ENCODE measurements at regions not wholly inside any gene's neighbourhood (a gene's known extent, or its start where the extent isn't known, plus 50 kb on each side); places are given as distances from the start of the nearest gene placed in this dataset.

DNA sequence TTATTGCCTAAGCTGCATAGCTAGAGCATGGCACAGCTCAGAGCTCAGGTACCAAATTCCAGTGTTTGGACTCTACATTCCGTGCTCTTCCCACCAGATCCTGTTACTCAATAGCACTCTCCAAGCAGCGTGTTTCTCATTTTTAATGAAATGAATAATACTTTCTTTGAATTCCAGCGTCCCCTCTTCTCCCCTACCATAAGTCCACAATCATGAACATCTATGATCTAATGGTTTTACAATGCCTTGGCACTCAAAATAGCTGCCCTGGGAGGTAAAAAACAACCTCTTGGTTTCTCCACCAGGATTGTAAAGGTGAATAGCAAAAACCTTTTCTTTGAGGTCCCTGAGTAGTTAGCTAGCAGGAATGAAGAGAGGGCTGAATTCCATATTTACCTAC is 480.0 kb upstream of the PKN2 start:
- in situ Hi-C loops (cut with HindIII; ENCODE audit: low pct_unique_long_range_greater_than_20kb, low sequenced_read_pairs), result no loop called here
- no peak for DNase-seq (ENCODE audit: low read depth in 1 of 2, low spot score in 1 of 2)
- no peak for TF ChIP-seq JUND (IDR thresholded peaks at IDR 0.05; ENCODE audit: low read depth)

- in situ Hi-C loops (cut with HindIII; ENCODE audit: low pct_unique_long_range_greater_than_20kb, low sequenced_read_pairs), result no loop called here
- no peak for TF ChIP-seq JUND (IDR thresholded peaks at IDR 0.05; ENCODE audit: low read depth)
- DNase-seq (ENCODE audit: low read depth in 1 of 2, low spot score in 1 of 2), result no peak
Observed at GRCh38 chr1:88204612-88205167, 479.4 kb upstream of the PKN2 start.

DNA sequence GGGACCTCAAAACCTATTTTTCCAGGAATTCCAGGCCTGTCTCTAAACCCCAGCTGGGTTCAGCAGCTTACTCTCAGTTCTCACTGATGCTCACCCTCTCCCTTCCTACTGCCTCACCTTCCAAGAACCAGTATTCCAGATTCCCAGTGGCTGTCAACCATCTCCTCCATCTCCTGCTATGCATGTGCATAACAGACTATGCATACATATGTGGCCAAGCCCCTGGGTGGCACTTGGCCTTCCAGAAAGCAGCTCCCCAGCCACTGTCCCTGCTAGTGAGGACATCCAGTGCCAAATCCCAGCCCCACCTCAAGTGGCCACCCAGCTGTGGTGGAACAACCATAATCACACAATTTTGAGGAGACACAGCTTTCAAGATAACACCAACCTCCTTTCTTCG is 475.7 kb upstream of the PKN2 start:
- in situ Hi-C loops (cut with HindIII; ENCODE audit: low pct_unique_long_range_greater_than_20kb, low sequenced_read_pairs), result no loop called here
- TF ChIP-seq JUND (IDR thresholded peaks at IDR 0.05; ENCODE audit: low read depth), result no peak
- no peak for DNase-seq (ENCODE audit: low read depth in 1 of 2, low spot score in 1 of 2)

DNA sequence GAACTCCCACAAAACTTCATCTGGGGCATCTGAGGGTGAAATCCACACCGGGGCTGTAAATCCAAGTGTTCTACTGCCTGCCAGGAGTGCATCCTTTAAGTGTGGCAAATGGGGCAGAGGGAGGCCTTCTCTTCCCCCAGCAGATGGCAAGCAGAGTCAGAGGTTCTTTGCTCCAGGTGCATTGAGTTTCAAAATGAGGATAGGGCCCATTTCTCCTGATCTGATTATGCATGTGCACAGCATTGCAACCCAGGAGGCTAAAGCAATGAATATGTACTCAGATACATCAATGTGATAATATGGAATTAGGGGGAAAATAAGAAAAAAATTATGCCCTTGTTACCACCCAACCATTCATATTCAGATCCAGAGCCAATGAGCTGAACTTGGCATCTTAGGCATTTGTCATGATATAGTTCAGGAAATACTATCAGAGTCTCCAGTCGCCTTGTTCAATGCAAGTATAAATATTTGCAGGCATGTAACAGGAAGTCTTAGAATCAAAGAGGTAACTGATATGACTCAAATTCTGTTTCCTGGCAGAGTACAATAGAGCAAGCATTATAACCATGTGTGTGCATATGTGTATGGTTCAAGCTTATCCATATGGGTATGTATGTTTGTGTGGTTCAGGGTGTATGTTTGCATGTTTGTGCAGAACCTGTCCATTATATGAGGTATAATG is 473.8 kb upstream of the PKN2 start:
- TF ChIP-seq JUND (IDR thresholded peaks at IDR 0.05; ENCODE audit: low read depth), result no peak
- DNase-seq (ENCODE audit: low read depth in 1 of 2, low spot score in 1 of 2), result no peak
- in situ Hi-C loops (cut with HindIII; ENCODE audit: low pct_unique_long_range_greater_than_20kb, low sequenced_read_pairs), result no loop called here

DNA sequence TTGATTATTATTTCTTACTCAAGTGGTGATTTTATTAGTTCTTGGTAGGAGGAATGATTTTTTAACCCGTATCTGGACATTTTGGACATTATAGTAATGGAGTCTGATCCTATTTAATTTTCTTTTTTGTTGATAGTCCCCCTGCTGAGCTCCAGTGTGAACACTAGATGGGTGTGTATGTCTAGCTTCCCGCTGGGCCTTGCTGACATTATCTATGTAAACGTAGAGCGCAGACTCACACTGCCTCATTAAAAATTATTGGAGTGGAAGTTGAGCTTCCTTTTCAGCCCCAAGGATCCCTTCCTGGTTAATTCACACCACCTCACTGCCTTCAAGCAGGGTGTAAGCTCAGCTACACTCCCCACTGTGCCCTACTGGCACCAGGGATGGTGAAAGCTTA is 467.6 kb upstream of the PKN2 start:
- no peak for DNase-seq (ENCODE audit: low read depth in 1 of 2, low spot score in 1 of 2)
- no peak for TF ChIP-seq JUND (IDR thresholded peaks at IDR 0.05; ENCODE audit: low read depth)
- in situ Hi-C loops (cut with HindIII; ENCODE audit: low pct_unique_long_range_greater_than_20kb, low sequenced_read_pairs), result no loop called here

DNA sequence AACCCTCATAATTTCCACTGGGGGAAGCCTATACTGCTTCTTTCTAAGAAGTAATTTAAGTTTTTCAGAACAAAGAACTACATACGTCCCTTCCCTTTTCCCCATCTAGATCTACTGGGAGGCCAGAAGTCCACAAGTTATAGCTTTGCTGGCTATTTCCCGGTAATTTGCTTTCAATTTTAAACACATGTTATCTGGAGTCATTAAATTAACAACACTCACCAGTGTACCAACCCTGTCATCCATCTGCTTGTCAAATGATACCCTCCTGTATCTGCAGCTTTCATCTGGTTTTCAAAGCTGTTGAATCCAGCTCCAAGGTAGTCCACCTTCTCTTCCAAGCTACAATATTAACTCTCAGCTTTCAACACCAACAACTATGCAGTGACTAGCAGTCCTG is 466.7 kb upstream of the PKN2 start:
- no peak for TF ChIP-seq JUND (IDR thresholded peaks at IDR 0.05; ENCODE audit: low read depth)
- in situ Hi-C loops (cut with HindIII; ENCODE audit: low pct_unique_long_range_greater_than_20kb, low sequenced_read_pairs), result no loop called here
- no peak for DNase-seq (ENCODE audit: low read depth in 1 of 2, low spot score in 1 of 2)

DNA sequence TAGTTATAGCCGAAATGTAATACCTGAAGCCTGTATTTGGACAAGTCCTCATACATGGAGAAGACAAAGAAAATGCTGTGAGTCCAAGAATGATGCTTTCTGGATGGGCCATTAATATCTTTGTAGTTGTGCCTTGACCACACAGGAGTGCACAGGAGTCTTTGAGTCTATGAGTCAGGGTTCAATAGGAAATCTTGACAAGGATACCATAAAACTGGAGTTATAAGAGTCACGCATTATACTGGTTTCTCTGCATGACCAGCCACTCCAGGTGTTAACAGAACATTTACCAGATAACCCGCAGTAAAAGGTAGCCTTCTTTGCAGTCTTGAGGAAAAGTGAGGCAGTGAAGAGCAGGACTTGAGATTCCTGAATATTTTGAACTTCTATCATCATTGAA is 464.6 kb upstream of the PKN2 start:
- DNase-seq (ENCODE audit: low read depth in 1 of 2, low spot score in 1 of 2), result no peak
- no peak for TF ChIP-seq JUND (IDR thresholded peaks at IDR 0.05; ENCODE audit: low read depth)
- in situ Hi-C loops (cut with HindIII; ENCODE audit: low pct_unique_long_range_greater_than_20kb, low sequenced_read_pairs), result no loop called here

DNA sequence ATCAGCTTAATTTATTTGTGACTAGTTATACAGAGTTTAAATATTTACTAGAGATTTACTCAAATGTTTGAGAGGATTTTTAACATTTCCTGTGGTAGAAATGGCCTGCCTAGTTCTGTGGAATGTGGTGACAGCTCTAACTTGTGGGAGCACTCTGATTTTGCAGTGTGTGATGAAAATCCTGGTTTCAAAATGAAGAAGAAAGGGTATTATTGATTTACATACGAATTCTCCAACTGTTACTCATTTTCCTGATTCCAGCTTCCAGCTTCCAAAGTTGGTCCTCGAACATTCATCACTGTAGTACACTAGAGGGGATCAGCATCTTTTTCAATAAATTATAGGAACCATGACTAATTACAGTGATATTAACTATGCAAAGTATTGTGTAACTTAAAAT is 462.7 kb upstream of the PKN2 start:
- DNase-seq (ENCODE audit: low read depth in 1 of 2, low spot score in 1 of 2), result no peak
- in situ Hi-C loops (cut with HindIII; ENCODE audit: low pct_unique_long_range_greater_than_20kb, low sequenced_read_pairs), result no loop called here
- TF ChIP-seq JUND (IDR thresholded peaks at IDR 0.05; ENCODE audit: low read depth), result no peak

GRCh38 chr1:88224906-88225305 is 459.2 kb upstream of the PKN2 start:
- in situ Hi-C loops (cut with HindIII; ENCODE audit: low pct_unique_long_range_greater_than_20kb, low sequenced_read_pairs), result no loop called here
- DNase-seq (ENCODE audit: low read depth in 1 of 2, low spot score in 1 of 2), result no peak
- TF ChIP-seq JUND (IDR thresholded peaks at IDR 0.05; ENCODE audit: low read depth), result no peak

GRCh38 chr1:88228114-88228513 is 456.0 kb upstream of the PKN2 start:
- no peak for TF ChIP-seq JUND (IDR thresholded peaks at IDR 0.05; ENCODE audit: low read depth)
- in situ Hi-C loops (cut with HindIII; ENCODE audit: low pct_unique_long_range_greater_than_20kb, low sequenced_read_pairs), result no loop called here
- DNase-seq (ENCODE audit: low read depth in 1 of 2, low spot score in 1 of 2), result peak in 1 of 2 experiments; percentile 4

- in situ Hi-C loops (cut with HindIII; ENCODE audit: low pct_unique_long_range_greater_than_20kb, low sequenced_read_pairs), result no loop called here
Observed at GRCh38 chr1:88230126-88230525, 453.9 kb upstream of the PKN2 start.

DNA sequence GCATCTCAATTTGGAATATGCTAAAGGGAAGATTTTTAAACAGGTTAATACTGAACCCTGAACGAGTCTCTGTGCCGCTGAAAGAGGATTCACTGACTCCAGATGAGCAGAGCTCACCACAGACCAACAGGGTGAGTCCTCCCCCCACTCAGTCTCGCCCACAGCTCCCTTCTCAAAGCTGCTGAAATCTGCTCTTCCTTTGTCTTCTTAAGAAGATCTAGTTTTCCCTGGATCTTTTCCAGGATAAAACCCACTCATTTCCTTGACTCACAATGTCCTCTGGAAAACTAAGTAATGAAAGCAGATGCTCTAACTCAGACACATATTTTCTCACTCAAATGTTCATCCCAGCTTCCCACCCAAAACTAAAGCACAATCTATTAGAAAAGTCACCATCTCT is 447.0 kb upstream of the PKN2 start:
- no peak for TF ChIP-seq JUND (IDR thresholded peaks at IDR 0.05; ENCODE audit: low read depth)
- in situ Hi-C loops (cut with HindIII; ENCODE audit: low pct_unique_long_range_greater_than_20kb, low sequenced_read_pairs), result no loop called here
- DNase-seq (ENCODE audit: low read depth in 1 of 2, low spot score in 1 of 2), result no peak

More at GRCh38 chr1:88230126-88230525, 453.9 kb upstream of the PKN2 start:
- no peak for TF ChIP-seq JUND (IDR thresholded peaks at IDR 0.05; ENCODE audit: low read depth)
- DNase-seq (ENCODE audit: low read depth in 1 of 2, low spot score in 1 of 2), result no peak

- in situ Hi-C loops (cut with HindIII; ENCODE audit: low pct_unique_long_range_greater_than_20kb, low sequenced_read_pairs), result no loop called here
- TF ChIP-seq JUND (IDR thresholded peaks at IDR 0.05; ENCODE audit: low read depth), result no peak
- DNase-seq (ENCODE audit: low read depth in 1 of 2, low spot score in 1 of 2), result no peak
Observed at GRCh38 chr1:88239205-88239604, 444.9 kb upstream of the PKN2 start.

GRCh38 chr1:88247666-88248065 is 436.4 kb upstream of the PKN2 start:
- in situ Hi-C loops (cut with HindIII; ENCODE audit: low pct_unique_long_range_greater_than_20kb, low sequenced_read_pairs), result no loop called here
- TF ChIP-seq JUND (IDR thresholded peaks at IDR 0.05; ENCODE audit: low read depth), result no peak
- DNase-seq (ENCODE audit: low read depth in 1 of 2, low spot score in 1 of 2), result no peak

All from T47D (cell line).